ENCODE measurements at regions not wholly inside any gene's neighbourhood (a gene's known extent, or its start where the extent isn't known, plus 50 kb on each side); places are given as distances from the start of the nearest gene placed in this dataset.

DNA sequence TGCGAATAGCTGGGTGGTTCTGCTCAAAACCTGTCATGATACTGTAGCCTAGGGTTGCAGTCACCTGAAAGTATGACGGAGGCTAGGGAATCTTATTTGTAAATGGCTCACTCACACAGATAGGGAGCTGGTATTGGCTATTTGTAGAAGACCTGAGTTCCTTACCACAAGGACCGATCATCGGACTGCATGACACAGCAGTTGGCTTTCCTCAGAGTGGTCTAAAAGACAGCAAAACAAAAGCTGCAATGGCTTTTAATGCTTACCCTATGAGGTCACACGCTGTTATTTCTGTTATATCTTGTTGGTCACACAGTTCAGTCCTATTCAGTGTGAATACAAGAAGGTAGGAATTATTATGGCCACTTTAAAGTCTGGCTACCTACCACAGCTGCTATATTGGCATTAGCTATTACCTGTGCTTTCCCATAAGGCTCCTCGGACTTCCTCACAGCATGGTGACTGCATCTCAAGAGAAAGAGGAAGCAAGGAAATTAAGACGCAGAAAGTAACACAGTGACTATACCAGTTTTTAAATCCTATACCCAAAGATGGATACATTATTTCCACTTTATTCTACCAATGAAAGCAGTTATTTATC is 68.4 kb upstream of the LRRC7 start:
- DNase-seq (ENCODE audit: low spot score), result no peak
- no peak for ATAC-seq
- intact Hi-C loops (cut with DNase I), result no loop called here

DNA sequence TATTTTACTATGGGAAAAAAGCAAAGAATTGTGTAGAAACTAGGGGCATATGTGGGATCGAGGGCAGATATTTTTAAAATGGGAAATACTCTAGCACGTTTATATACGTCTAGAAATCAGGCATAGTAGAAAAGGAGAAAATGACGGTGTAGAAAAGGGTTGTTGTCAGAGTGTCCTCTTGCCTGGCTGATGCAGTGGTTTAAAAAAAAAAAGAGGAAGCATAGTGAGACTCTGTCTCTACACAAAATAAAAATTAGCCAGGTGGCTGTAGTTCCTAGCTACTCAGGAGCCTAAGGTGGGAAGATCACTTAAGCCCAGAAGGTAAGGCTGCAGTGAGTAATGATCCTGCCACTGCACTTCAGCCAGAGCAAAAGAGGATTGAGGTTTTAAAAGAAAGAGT is 64.7 kb upstream of the LRRC7 start:
- ATAC-seq (no peak), DNase-seq (ENCODE audit: low spot score) (no peak)
- intact Hi-C loops (cut with DNase I), result no loop called here

DNA sequence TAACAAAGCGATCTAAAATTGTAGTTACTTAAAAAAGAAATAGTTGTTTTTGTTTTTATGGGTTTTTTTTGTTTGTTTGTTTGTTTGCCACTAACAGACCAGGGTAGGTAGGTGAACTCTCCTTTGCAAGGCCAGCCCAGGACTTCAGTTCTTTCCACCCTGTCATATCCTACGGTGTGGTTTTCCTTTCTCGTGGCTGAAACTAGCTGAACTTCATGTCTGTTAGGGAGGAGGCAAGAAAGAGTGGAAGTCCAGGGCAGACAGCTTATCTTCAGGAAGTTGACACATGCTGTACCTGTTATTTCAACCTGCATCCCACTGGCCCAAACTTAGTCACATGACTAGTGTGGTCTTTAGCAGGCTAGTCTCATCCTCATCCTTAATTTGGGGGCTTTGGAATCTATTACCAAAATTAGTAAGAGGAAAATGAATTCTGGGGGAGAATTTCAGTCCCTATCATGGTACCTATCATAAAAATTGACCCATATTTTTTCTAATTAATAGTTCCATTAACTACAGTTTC is 62.9 kb upstream of the LRRC7 start:
- DNase-seq (ENCODE audit: low spot score) (no peak), ATAC-seq (no peak)
- intact Hi-C loops (cut with DNase I), result no loop called here

DNA sequence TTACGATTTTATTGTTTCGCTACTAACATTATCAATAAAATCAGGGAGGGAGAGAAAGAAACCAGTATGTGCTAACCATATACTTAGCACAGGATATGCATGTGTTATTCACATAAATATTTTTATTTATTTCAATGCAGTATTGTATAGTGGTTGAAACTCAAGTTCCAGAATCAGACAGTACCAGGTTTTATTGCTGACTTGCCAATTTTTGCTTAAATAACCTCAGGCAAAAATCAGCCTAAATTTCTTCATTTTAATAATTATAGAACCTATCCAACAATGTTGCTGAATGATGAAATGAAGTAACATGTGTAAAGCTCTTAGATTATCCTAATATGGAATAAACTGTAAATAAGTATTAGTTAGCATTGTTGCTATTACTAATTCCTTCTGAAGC is 61.4 kb upstream of the LRRC7 start:
- intact Hi-C loops (cut with DNase I), result no loop called here
- DNase-seq (ENCODE audit: low spot score), result no peak
- ATAC-seq, result no peak

DNA sequence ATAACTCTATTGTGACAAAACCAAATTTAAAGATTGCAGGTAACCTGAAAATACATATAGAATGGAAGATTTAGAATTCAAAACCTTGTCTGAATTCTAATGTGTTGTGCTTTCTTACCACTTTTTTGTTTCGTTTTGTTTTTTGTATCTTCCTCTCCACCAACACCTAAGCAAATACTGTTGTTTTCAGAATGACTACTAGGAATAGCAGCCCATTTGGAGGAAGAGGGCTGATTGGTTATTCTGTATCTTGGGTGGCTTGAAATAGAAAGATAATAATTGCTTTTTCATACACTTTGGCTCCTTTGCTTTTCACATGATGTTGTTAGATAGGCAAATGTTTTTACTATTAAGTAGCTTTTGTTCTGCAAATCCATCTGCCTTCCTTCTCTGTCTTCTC is 61.0 kb upstream of the LRRC7 start:
- no peak for ATAC-seq
- no peak for DNase-seq (ENCODE audit: low spot score)
- intact Hi-C loops (cut with DNase I), result no loop called here

DNA sequence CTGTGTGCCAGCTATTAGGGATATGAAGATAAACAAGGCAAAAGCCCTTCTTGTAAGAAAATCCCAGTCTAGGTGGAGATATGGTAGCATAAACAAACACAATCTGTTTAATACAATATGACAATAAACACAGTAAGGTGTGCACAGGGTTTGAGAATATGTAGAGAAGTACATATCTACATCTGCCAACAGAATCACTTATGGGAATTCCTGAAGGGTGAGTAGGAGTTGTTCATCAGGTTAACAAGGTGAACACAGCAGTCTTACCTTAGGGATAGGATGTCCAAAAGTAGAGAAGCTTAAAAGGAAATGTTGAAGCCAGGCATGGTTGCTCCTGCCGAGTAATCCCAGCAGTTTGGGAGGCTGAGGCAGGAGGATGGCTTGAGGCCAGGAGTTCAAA is 57.7 kb upstream of the LRRC7 start:
- intact Hi-C loops (cut with DNase I), result no loop called here
- DNase-seq (ENCODE audit: low spot score) (no peak), ATAC-seq (no peak)

DNA sequence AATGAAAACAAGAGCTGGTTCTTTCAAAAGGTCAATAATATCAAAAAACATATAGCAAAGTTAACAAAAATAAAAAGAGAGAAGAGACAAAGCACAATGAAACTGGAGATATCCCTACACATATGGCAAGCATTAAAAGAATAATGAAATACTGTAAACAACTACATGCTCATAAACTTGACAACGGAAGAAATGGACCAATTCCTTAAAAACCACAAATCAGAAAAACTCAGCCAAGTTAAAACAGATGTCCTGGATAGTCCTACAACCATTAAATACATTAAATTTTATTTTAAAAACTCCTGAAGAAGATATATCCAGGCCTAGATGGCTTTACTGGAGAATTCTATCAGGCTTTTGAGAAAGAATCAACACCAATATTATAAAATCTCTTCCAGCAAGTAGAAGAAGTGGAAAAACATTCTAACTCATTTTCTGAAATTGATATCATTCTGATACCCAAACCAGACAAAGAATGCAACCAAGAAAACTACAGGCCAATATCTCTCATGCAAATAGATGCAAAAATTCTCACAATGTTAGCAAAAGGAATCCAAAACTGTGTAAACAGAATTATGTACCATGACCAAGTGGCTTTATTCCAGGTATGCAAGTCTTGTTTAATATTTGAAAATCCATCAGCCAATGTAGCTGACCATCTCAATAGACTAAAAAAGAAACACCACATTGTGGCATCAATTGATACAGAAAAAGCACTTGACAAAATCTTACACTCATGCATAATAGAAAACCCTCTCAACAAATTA is 56.1 kb upstream of the LRRC7 start:
- intact Hi-C loops (cut with DNase I), result no loop called here
- DNase-seq (ENCODE audit: low spot score) (no peak), ATAC-seq (no peak)

DNA sequence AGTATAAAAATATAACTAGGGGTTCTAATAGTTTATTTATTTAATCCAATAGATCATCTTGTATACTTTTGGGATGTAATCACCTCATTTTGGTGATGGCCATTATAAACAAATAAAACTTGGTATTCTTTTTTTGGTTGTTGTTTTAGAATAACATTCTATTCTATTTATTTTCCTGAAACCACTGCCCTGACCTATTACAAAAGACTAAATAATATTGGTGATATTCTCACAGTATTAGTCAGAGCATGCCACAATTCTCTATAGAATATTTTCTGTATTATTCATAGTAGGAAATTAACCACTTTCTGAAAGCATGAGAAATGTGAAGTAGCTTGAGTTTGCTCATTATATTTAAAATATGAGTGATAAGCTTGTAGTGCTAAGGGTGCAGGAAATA is 54.1 kb upstream of the LRRC7 start:
- ATAC-seq, result no peak
- no peak for DNase-seq (ENCODE audit: low spot score)
- intact Hi-C loops (cut with DNase I), result no loop called here

All from sciatic nerve (tissue), 2 donors.